ENCODE measurements at regions not wholly inside any gene's neighbourhood (a gene's known extent, or its start where the extent isn't known, plus 50 kb on each side); places are given as distances from the start of the nearest gene placed in this dataset.

DNA sequence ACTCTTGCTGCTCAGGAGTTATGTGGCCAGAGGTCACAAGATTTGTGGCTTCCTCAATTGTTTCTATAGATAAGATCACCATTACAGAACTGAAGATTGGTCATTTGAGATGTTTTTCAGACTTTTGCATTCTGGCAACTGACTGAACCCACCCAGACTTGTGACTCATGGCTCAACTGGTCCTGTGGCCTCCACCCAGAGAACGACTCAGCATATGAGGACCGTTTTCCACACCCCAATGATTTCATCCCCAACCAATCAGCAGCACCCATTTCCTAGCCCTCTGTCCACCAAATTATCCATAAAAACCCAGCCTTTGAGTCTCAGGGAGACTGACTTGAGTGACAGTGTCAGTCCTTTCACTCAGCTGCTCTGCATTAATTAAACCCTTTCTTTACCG lies 143.2 kb upstream of the ASIC2 start:
- no peaks in the 10 kb centered on the region for H3K36me3 Mint-ChIP-seq
- ATAC-seq: no peak
- no peaks in the 10 kb centered on the region for H3K4me1 Mint-ChIP-seq (ENCODE audit: low read depth in 2 of 2)
- H3K4me3 Mint-ChIP-seq: no peak overlapping the region
- no peaks in the 10 kb centered on the region for H3K9me3 Mint-ChIP-seq
- DNase-seq (ENCODE audit: low spot score): no peak
- peaks cover 12 to 28% of the 10 kb centered on the region in 2 donors for H3K27me3 Mint-ChIP-seq
- H3K27ac Mint-ChIP-seq: no peak overlapping the region

DNA sequence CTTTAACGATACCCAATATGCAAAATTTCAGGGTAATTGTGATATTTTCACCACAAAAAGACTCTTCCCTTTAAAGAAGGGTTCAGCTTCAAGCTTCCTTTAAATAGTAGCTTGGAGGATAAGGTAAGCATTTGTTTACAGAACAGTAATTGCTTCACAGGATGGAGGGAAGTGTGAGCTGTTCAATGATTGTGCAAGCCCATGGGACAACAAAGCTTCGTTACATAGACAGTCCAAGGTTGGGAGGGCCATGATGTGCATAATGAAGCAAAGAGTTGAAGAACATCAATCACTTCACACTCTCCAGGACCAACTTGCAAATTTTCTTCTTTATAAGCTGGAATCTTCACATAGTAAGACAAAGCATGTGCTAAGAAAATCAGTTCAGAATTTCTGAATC lies 145.0 kb upstream of the ASIC2 start:
- Mint-ChIP-seq H3K27me3 (peaks cover 14 to 15% of the 10 kb centered on the region in 2 donors), H3K4me3 (no peak overlapping the region), H3K9me3 (no peaks in the 10 kb centered on the region), H3K27ac (no peak overlapping the region), H3K4me1 (ENCODE audit: low read depth in 2 of 2) (no peaks in the 10 kb centered on the region), H3K36me3 (no peaks in the 10 kb centered on the region)
- DNase-seq (ENCODE audit: low spot score): no peak
- ATAC-seq: no peak

DNA sequence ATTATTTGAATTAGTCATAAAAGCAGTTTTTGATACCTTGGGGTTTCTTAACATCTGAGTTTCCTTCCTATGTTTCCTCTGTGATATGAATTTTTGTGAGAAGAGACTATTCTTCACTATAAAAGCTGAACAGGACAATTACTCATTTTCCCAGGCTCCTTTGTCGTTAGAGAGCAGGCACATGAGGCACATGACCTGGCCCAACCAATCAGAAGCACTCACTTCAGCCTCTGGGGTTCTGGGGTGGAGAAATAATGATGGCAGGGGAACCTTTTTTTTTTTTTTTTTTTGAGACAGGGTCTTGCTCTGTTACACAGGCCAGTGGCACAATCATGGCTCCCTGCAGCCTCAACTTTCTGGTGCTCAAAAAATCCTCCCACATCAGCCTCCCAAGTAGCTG lies 145.5 kb upstream of the ASIC2 start:
- DNase-seq (ENCODE audit: low spot score) (no peak), ATAC-seq (no peak)
- peaks cover 10 to 14% of the 10 kb centered on the region in 2 donors for H3K27me3 Mint-ChIP-seq
- H3K4me1 Mint-ChIP-seq (ENCODE audit: low read depth in 2 of 2): no peaks in the 10 kb centered on the region
- H3K27ac Mint-ChIP-seq: no peak overlapping the region
- no peaks in the 10 kb centered on the region for H3K9me3 Mint-ChIP-seq
- H3K36me3 Mint-ChIP-seq: no peaks in the 10 kb centered on the region
- H3K4me3 Mint-ChIP-seq: no peak overlapping the region

DNA sequence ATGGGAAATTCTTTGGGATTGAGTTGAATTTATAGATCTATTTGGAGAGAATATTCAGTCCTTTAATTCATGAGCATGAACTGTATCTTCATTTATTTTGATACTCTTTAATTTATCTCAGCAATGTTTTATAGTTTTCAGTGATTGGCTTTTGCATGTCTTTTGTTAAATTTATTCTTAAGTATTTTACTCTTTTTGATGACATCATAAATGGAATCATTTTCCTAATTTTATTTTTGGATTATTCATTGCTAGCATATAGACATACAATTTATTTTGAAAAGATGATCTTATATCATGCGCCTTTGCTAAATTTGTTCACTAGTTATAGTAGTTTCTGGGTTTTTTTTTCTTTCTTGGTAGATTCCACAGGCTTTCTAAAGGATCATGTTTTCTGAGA lies 149.2 kb upstream of the ASIC2 start:
- no peaks in the 10 kb centered on the region for H3K4me1 Mint-ChIP-seq (ENCODE audit: low read depth in 2 of 2)
- no peak overlapping the region for H3K4me3 Mint-ChIP-seq
- ATAC-seq: no peak
- no peaks in the 10 kb centered on the region for H3K9me3 Mint-ChIP-seq
- DNase-seq (ENCODE audit: low spot score): no peak
- peaks cover 18% of the 10 kb centered on the region in 2 donors for H3K27me3 Mint-ChIP-seq
- no peaks in the 10 kb centered on the region for H3K36me3 Mint-ChIP-seq
- no peak overlapping the region for H3K27ac Mint-ChIP-seq

DNA sequence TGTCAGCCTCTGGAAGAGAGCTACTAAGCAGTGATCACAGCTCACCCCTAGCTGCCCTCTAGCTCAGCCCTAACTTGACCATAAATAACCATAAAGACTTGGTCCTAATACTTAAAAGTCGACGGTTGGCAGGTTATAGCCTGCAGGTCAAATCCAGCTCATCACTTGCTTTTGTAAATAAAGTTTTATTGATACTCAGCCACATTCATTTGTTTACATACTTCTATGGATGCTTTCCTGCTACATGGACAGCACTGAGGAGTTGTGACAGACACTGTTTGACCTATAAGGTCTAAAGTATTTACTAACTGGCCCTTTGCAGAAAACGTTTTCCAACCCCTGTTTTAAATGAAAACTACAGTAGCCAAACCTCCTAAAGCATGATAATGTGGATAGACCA lies 151.6 kb upstream of the ASIC2 start:
- no peak overlapping the region for H3K4me3 Mint-ChIP-seq
- no peaks in the 10 kb centered on the region for H3K36me3 Mint-ChIP-seq
- H3K4me1 Mint-ChIP-seq (ENCODE audit: low read depth in 2 of 2): no peaks in the 10 kb centered on the region
- ATAC-seq (no peak), DNase-seq (ENCODE audit: low spot score) (no peak)
- no peaks in the 10 kb centered on the region for H3K9me3 Mint-ChIP-seq
- peaks cover 15 to 16% of the 10 kb centered on the region in 2 donors for H3K27me3 Mint-ChIP-seq
- H3K27ac Mint-ChIP-seq: no peak overlapping the region

DNA sequence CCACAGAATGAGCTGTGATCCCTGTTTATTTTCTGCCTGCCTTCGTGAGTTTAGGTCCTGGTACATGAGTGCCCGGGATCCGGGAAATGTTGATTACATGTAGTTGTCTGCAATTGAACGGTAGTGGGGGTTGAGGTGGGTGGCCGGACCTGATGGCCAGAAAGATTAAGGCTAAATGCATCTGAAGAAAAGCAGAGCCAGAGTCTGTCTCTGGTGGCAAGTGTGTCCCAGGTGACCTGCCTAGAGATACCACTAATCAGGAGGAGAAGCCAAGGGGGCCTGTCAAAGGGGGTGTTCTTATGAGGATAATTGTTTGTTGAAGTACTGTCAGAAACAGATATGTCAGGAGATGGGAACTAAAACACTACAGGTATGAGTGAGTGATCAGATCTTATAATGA lies 154.0 kb upstream of the ASIC2 start:
- DNase-seq (ENCODE audit: low spot score): no peak
- Mint-ChIP-seq H3K27ac (no peak overlapping the region), H3K4me3 (no peak overlapping the region), H3K9me3 (no peaks in the 10 kb centered on the region), H3K4me1 (ENCODE audit: low read depth in 2 of 2) (no peaks in the 10 kb centered on the region), H3K27me3 (peaks cover 18 to 22% of the 10 kb centered on the region in 2 donors), H3K36me3 (no peaks in the 10 kb centered on the region)
- no peak for ATAC-seq

DNA sequence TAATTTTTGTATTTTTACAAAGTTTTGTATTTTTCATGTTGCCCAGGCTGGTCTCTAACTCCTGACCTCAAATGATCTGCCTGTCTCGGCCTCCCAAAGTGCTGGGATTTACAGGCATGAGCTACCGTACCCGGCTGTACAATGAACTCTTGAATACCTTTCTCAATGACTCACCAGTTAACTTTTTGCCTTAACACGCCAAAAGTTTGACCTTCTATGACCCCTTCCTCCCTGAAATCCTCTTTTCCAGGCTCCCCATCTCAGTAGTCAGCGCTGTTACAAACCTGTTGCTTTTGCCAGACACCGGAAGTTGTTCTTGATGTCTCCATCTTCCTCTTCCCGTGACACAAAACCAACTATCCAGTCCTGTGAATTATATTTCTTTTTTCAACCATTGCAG lies 158.1 kb upstream of the ASIC2 start:
- ATAC-seq (no peak), DNase-seq (ENCODE audit: low spot score) (no peak)
- no peak overlapping the region for H3K4me3 Mint-ChIP-seq
- no peaks in the 10 kb centered on the region for H3K9me3 Mint-ChIP-seq
- peaks cover 28 to 35% of the 10 kb centered on the region in 2 donors for H3K27me3 Mint-ChIP-seq
- H3K36me3 Mint-ChIP-seq: no peaks in the 10 kb centered on the region
- no peaks in the 10 kb centered on the region for H3K4me1 Mint-ChIP-seq (ENCODE audit: low read depth in 2 of 2)
- no peak overlapping the region for H3K27ac Mint-ChIP-seq

DNA sequence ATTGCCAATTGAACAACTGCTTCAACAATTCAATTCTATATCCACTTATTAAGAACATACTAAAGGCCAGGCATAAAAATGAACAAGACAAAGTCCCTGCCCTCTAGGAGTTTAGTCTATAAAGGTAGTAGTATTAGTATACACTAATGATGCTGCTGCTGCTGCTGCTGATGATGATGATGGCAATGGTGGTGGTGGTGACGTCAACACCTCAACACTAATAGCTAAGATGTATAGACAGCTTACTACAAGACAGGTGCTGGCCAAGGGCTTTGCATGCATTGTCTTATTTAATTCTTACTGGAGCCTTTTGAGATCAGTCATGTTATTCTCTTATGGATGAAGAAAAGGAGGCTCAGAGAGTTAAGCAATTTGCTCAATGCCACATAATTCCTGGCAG lies 164.4 kb upstream of the ASIC2 start:
- Mint-ChIP-seq H3K4me1 (ENCODE audit: low read depth in 2 of 2) (no peaks in the 10 kb centered on the region), H3K27ac (no peak overlapping the region), H3K9me3 (no peaks in the 10 kb centered on the region), H3K27me3 (peaks cover 28 to 53% of the 10 kb centered on the region in 2 donors), H3K36me3 (no peaks in the 10 kb centered on the region), H3K4me3 (no peak overlapping the region)
- DNase-seq (ENCODE audit: low spot score) (no peak), ATAC-seq (no peak)

DNA sequence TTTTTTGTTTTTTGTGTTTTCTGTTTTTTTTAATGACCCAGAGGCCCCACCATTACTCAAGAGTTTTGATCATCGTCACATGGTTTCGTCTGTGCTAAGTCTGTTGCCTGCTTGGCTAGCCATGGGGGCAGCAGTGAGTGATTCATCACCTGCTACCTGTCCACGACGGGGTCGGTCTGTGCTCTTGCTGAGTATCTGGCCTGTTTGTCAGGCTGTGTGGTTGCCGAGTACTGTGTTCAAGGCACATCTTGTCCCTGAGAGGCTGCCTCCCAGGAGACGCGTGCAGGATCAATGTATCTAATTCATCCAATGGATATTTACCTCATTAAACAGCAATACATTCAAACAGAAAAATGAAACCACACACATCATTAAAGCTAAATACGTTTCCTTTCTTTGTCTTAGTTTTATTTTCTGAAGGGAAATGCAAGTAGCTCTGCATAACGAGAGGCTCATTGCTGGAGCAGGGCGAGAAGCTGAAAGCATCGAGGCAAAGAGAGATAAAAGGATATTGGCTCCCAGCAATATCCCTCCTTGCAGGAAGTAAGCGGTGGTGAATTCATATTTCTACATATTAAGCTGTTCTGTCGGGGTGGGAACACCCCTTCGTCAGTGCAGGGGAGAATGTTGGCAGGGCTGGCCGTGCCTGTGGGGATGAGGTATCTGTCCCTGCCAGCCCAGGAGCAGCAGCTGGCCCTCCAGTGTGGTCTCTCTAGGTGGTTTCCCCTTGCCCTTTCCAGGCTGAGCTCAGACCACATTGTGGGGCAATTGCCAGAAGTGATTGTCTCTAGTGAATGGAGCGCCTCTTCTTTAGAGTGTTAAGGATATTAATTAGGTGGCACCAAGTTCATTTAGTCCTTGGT lies 166.2 kb upstream of the ASIC2 start:
- Mint-ChIP-seq H3K27ac (no peak overlapping the region), H3K4me3 (no peak overlapping the region), H3K4me1 (ENCODE audit: low read depth in 2 of 2) (no peaks in the 10 kb centered on the region), H3K9me3 (no peaks in the 10 kb centered on the region), H3K36me3 (no peaks in the 10 kb centered on the region), H3K27me3 (peaks cover 32 to 59% of the 10 kb centered on the region in 2 donors)
- DNase-seq (ENCODE audit: low spot score) (no peak), ATAC-seq (no peak)

DNA sequence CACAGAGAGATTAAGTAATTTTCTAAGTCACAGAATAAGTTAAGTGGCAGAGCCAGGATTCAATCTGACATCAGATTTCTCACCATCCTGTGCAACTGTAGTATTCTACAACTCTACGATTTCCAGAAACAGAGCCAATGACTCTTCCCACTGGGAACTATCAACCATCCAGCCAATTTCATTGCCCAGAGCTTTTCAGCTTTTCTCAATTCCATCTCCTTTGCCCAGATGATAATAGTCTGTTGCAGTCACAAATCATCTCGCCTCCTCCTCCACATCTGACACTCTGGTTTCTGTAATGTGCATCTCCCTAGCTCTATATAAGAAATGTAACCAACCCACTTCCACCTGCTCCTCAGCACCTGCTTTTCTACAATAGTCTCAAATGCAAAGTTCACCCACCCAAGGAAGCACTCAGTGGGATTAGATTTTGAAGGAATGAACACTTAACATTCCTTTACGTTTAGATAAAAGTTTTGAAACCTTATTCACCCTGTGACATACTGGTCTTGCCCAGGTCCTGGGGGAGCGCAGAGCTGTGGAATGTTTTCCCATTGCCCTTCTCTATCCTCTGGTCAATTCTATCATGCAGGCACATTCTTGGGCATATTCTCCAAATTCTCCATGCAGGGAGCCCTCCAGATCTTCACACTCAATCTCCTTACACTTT lies 167.8 kb upstream of the ASIC2 start:
- H3K36me3 Mint-ChIP-seq: no peaks in the 10 kb centered on the region
- no peaks in the 10 kb centered on the region for H3K4me1 Mint-ChIP-seq (ENCODE audit: low read depth in 2 of 2)
- H3K9me3 Mint-ChIP-seq: no peaks in the 10 kb centered on the region
- no peak overlapping the region for H3K4me3 Mint-ChIP-seq
- ATAC-seq (no peak), DNase-seq (ENCODE audit: low spot score) (no peak)
- no peak overlapping the region for H3K27ac Mint-ChIP-seq
- H3K27me3 Mint-ChIP-seq: peaks cover 28 to 54% of the 10 kb centered on the region in 2 donors

DNA sequence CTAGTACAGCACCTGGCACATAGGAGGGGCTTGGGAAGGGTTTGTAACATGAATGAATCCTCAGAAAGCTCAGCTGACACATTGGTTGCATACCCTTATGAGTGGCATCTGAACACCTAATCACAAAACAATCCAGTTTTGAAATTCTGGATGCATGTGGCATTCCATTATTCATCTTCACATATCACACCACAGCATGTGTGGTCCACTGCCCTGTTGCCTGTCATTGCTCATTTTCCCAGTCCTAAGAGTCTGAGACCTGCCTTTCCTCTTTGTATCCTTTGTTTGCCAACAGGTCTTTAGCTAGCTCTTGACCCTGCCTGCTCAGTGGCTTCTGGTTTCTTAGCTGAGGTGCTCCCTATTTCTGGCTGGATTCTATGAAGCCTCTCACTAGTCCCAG lies 170.8 kb upstream of the ASIC2 start:
- Mint-ChIP-seq H3K36me3 (no peaks in the 10 kb centered on the region), H3K4me3 (no peak overlapping the region), H3K4me1 (ENCODE audit: low read depth in 2 of 2) (no peaks in the 10 kb centered on the region), H3K27ac (no peak overlapping the region), H3K27me3 (peaks cover 20 to 41% of the 10 kb centered on the region in 2 donors), H3K9me3 (no peaks in the 10 kb centered on the region)
- DNase-seq (ENCODE audit: low spot score) (no peak), ATAC-seq (no peak)

DNA sequence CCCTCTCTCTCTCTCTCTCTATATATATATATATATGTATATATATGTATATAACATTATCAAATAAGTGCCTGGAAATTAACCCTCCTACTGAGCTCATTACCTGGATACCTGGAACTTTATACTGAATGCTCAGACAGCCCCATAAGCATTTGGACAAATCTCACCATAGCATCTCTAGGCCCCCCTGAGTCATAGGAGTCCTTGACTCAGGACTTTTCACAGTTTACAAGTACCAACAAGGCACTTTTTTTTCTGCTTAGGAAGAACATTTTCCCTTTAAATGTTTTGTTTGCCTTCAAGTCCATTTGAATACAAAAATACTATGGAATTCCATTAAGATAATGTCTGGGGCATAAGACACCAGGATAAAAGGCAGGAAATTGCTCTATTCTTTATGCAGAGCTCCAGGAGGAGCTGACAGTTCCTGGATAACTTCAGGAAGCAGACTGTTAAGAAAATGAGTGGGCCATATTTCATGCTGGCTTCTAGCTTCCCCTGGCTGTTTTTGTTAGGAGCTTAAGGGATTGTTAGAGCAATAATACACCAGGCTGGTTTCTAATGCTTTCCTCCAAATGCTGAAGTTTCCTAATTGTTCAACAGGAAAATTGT lies 171.7 kb upstream of the ASIC2 start:
- H3K27me3 Mint-ChIP-seq: peaks cover 20 to 42% of the 10 kb centered on the region in 2 donors
- H3K27ac Mint-ChIP-seq: no peak overlapping the region
- no peak overlapping the region for H3K4me3 Mint-ChIP-seq
- H3K9me3 Mint-ChIP-seq: no peaks in the 10 kb centered on the region
- H3K36me3 Mint-ChIP-seq: no peaks in the 10 kb centered on the region
- DNase-seq (ENCODE audit: low spot score): no peak
- no peaks in the 10 kb centered on the region for H3K4me1 Mint-ChIP-seq (ENCODE audit: low read depth in 2 of 2)
- no peak for ATAC-seq

DNA sequence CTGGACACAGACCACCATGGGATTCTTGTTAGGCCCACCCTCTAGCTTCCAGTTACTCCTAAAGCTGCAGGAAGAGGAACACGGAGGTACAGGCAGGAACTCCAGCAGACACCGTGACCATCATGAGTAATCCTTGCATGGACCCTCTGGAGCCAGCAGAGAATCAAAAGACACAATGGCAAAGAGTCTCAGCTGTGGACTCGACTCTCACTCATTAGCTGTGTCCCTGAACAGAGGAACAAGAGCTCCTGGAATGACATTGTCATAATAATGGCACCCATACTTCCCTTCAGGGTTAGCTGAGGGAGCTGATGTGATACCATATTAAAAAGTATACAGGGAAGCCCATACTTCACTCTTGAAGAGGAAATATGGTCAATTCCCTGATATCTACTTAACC lies 176.3 kb upstream of the ASIC2 start:
- H3K36me3 Mint-ChIP-seq: no peaks in the 10 kb centered on the region
- no peak overlapping the region for H3K27ac Mint-ChIP-seq
- DNase-seq (ENCODE audit: low spot score) (no peak), ATAC-seq (peak in 1 of 2 donors; percentile 32)
- no peaks in the 10 kb centered on the region for H3K9me3 Mint-ChIP-seq
- no peak overlapping the region for H3K4me3 Mint-ChIP-seq
- peaks cover 10 to 17% of the 10 kb centered on the region in 2 donors for H3K27me3 Mint-ChIP-seq
- H3K4me1 Mint-ChIP-seq (ENCODE audit: low read depth in 2 of 2): no peaks in the 10 kb centered on the region

DNA sequence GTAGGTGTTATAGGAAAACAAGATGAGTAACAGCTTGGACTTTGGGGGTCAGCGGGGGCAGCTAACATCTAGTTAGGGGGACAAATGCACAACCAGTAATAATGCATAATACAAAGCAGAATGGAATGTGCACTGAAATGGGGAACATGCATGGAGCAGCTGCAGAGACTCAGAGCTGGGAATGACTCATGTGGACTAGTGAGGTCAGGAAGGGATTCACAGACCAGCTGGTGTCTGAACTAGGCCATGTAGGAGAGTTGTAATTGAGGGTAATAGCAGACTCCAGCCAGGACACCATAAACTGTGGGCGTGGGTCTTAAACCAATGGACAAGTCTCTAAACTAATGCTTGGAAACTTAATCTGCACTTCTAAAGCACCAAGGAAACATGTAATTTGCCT lies 176.8 kb upstream of the ASIC2 start:
- H3K4me1 Mint-ChIP-seq (ENCODE audit: low read depth in 2 of 2): no peaks in the 10 kb centered on the region
- no peak overlapping the region for H3K4me3 Mint-ChIP-seq
- no peaks in the 10 kb centered on the region for H3K9me3 Mint-ChIP-seq
- DNase-seq (ENCODE audit: low spot score): no peak
- no peak overlapping the region for H3K27ac Mint-ChIP-seq
- no peak for ATAC-seq
- peaks cover 13 to 18% of the 10 kb centered on the region in 2 donors for H3K27me3 Mint-ChIP-seq
- no peaks in the 10 kb centered on the region for H3K36me3 Mint-ChIP-seq
